ENCODE measurements at regions not wholly inside any gene's neighbourhood (a gene's known extent, or its start where the extent isn't known, plus 50 kb on each side); places are given as distances from the start of the nearest gene placed in this dataset.

GRCh38 chr4:167379076-167379835 lies 145.0 kb upstream of the SPOCK3 start:
- TF ChIP-seq, protein P1, sequence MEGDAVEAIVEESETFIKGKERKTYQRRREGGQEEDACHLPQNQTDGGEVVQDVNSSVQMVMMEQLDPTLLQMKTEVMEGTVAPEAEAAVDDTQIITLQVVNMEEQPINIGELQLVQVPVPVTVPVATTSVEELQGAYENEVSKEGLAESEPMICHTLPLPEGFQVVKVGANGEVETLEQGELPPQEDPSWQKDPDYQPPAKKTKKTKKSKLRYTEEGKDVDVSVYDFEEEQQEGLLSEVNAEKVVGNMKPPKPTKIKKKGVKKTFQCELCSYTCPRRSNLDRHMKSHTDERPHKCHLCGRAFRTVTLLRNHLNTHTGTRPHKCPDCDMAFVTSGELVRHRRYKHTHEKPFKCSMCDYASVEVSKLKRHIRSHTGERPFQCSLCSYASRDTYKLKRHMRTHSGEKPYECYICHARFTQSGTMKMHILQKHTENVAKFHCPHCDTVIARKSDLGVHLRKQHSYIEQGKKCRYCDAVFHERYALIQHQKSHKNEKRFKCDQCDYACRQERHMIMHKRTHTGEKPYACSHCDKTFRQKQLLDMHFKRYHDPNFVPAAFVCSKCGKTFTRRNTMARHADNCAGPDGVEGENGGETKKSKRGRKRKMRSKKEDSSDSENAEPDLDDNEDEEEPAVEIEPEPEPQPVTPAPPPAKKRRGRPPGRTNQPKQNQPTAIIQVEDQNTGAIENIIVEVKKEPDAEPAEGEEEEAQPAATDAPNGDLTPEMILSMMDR (IDR thresholded peaks at IDR 0.05; ENCODE audit: low read depth, low read length) = no peak
- Histone ChIP-seq H3K4me3 (ENCODE audit: low read depth, low read length) (no peak overlapping the region), H3K27me3 (ENCODE audit: control insufficient read depth, insufficient read depth, low read length) (no peaks in the 10 kb centered on the region), H3K27ac (ENCODE audit: low read depth, low read length) (no peak overlapping the region), H3K9me3 (ENCODE audit: control insufficient read depth, insufficient read depth, low read length) (peaks cover 4% of the 10 kb centered on the region)
- POLR2A ChIA-PET = no interaction called here
- DNase-seq (ENCODE audit: low read depth, low spot score) = no peak
- CTCF ChIA-PET = no interaction called here

- TF ChIP-seq, protein P1 (IDR thresholded peaks at IDR 0.05; ENCODE audit: low read depth, low read length) = no peak
- no peak overlapping the region for H3K27ac ChIP-seq (ENCODE audit: low read depth, low read length)
- H3K4me3 ChIP-seq (ENCODE audit: low read depth, low read length) = no peak overlapping the region
- peaks cover 7% of the 10 kb centered on the region for H3K9me3 ChIP-seq (ENCODE audit: control insufficient read depth, insufficient read depth, low read length)
- H3K27me3 ChIP-seq (ENCODE audit: control insufficient read depth, insufficient read depth, low read length) = no peaks in the 10 kb centered on the region
- ChIA-PET CTCF (no interaction called here), POLR2A (no interaction called here)
- no peak for DNase-seq (ENCODE audit: low read depth, low spot score)
Measured at GRCh38 chr4:167380964-167381363, 146.7 kb upstream of the SPOCK3 start.

DNA sequence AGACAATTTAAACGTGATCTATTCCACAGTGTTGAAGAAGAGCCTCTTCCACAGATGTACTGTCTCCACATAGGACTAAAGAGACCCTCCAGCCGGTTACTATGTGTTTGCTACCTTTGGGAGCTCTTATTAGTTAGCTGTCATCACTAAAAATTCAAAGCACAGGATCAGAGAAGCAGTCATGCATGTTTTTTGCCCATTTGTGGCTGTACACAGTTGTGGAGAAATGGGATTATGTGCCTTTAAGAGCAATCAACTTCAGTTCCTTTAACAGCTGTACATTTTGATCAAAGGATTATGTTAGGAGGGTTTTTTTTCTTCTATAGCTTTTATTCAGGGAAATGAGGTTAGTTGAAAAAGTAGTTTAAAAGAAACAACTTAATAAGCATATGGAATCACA lies 149.0 kb upstream of the SPOCK3 start:
- H3K27me3 ChIP-seq (ENCODE audit: control insufficient read depth, insufficient read depth, low read length) = no peaks in the 10 kb centered on the region
- peaks cover 9% of the 10 kb centered on the region for H3K9me3 ChIP-seq (ENCODE audit: control insufficient read depth, insufficient read depth, low read length)
- CTCF ChIA-PET = no interaction called here
- no peak for DNase-seq (ENCODE audit: low read depth, low spot score)
- no peak overlapping the region for H3K4me3 ChIP-seq (ENCODE audit: low read depth, low read length)
- TF ChIP-seq, protein P1 (IDR thresholded peaks at IDR 0.05; ENCODE audit: low read depth, low read length) = no peak
- H3K27ac ChIP-seq (ENCODE audit: low read depth, low read length) = no peak overlapping the region
- POLR2A ChIA-PET = no interaction called here

DNA sequence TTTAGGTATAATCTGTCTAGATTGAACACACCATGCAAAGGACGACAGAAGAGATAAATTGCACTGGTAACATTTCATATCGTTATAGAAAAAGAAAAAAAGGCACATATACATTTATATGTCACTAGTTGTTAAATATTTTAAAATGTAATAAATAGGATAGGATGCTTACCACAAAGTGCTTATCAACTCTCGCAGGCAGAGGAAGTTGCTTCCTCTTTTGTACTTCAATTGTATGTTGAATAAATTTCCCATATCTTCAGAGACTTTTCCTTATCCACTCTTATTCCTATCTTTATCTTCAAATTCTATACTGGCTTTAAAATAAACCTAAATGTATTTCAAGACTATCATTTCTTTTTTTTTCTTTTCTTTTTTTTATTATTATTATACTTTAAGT lies 163.3 kb upstream of the SPOCK3 start:
- Histone ChIP-seq H3K4me3 (ENCODE audit: low read depth, low read length) (no peak overlapping the region), H3K27ac (ENCODE audit: low read depth, low read length) (no peak overlapping the region), H3K27me3 (ENCODE audit: control insufficient read depth, insufficient read depth, low read length) (no peaks in the 10 kb centered on the region), H3K9me3 (ENCODE audit: control insufficient read depth, insufficient read depth, low read length) (peaks cover 5% of the 10 kb centered on the region; the same call in 1 of the 2 replicates)
- no peak for DNase-seq (ENCODE audit: low read depth, low spot score)
- TF ChIP-seq, protein P1 (IDR thresholded peaks at IDR 0.05; ENCODE audit: low read depth, low read length) = no peak
- ChIA-PET CTCF (no interaction called here), POLR2A (no interaction called here)

- no peak overlapping the region for H3K4me3 ChIP-seq (ENCODE audit: low read depth, low read length)
- H3K27ac ChIP-seq (ENCODE audit: low read depth, low read length) = no peak overlapping the region
- H3K9me3 ChIP-seq (ENCODE audit: control insufficient read depth, insufficient read depth, low read length) = peaks cover 5% of the 10 kb centered on the region; the same call in 1 of the 2 replicates
- POLR2A ChIA-PET = no interaction called here
- no peaks in the 10 kb centered on the region for H3K27me3 ChIP-seq (ENCODE audit: control insufficient read depth, insufficient read depth, low read length)
- CTCF ChIA-PET = no interaction called here
- no peak for DNase-seq (ENCODE audit: low read depth, low spot score)
- TF ChIP-seq, protein P1 (IDR thresholded peaks at IDR 0.05; ENCODE audit: low read depth, low read length) = no peak
Measured at GRCh38 chr4:167399201-167399600, 164.9 kb upstream of the SPOCK3 start.

Measured in AG04450 (cell line).